HG03196 (cell line): ENCODE measurements at regions not wholly inside any gene's neighbourhood (a gene's known extent, or its start where the extent isn't known, plus 50 kb on each side); places are given as distances from the start of the nearest gene placed in this dataset.

Experiments used
- ATAC-seq: cut with Tn5 transposase; IDR thresholded peaks from one replicate; pipeline ENCODE4 v1.9.1; 2021; ENCODE audit not compliant: unreplicated experiment

- ATAC-seq, result no peak
Measured at GRCh38 chr7:106166651-106167342, 54.7 kb upstream of the SYPL1 start.

- no peak for ATAC-seq
Measured at GRCh38 chr7:106165337-106165736, 53.2 kb upstream of the SYPL1 start.

GRCh38 chr7:106163257-106163656, 51.1 kb upstream of the SYPL1 start:
- ATAC-seq, result no peak
